Endodermal cell (in vitro differentiated cells): ENCODE measurements at regions not wholly inside any gene's neighbourhood (a gene's known extent, or its start where the extent isn't known, plus 50 kb on each side); places are given as distances from the start of the nearest gene placed in this dataset.
A peak's percentile ranks its signal among the peaks of the same experiment; 100 is the strongest.

Source experiments
- DNase-seq: peaks from one replicate; pipeline ENCODE4 v3.0.0-alpha.2; 2017
- H3K27ac ChIP-seq: 2 replicates; pipeline ENCODE4 v1.5.1; 2013; ENCODE audit warnings: mild to moderate bottlenecking, low read depth, low read length, moderate library complexity
- H3K27me3 ChIP-seq: 2 replicates; pipeline ENCODE4 v1.6.1; 2013; ENCODE audit warnings: mild to moderate bottlenecking, low read length, moderate library complexity; ENCODE audit not compliant: insufficient read depth, control insufficient read depth, poor library complexity, severe bottlenecking
- H3K36me3 ChIP-seq: 2 replicates; pipeline ENCODE4 v1.7.0; 2013; ENCODE audit warnings: mild to moderate bottlenecking, low read length, moderate library complexity; ENCODE audit not compliant: control insufficient read depth, insufficient read depth
- H3K4me1 ChIP-seq: one replicate; pipeline ENCODE4 v1.7.0; 2013; ENCODE audit warnings: low read length; ENCODE audit not compliant: control insufficient read depth, insufficient read depth
- H3K4me3 ChIP-seq: 2 replicates; pipeline ENCODE4 v1.5.1; 2013; ENCODE audit warnings: mild to moderate bottlenecking, low read length, moderate library complexity
- H3K9ac ChIP-seq: 2 replicates; pipeline ENCODE4 v1.6.1; 2013; ENCODE audit warnings: mild to moderate bottlenecking, low read length, moderate library complexity; ENCODE audit not compliant: poor library complexity, severe bottlenecking; ENCODE audit errors: extremely low read depth
- H3K9me3 ChIP-seq: 2 replicates; pipeline ENCODE4 v1.6.1; 2013; ENCODE audit warnings: mild to moderate bottlenecking, low read length, moderate library complexity; ENCODE audit not compliant: control insufficient read depth
- H3K27ac Mint-ChIP-seq: 2 replicates; pipeline ENCODE4 v1.8.0; 2020; ENCODE audit warnings: mixed read lengths
- H3K27me3 Mint-ChIP-seq: 2 replicates; pipeline ENCODE4 v1.8.0; 2021; ENCODE audit warnings: mild to moderate bottlenecking, mixed read lengths; ENCODE audit not compliant: insufficient read depth
- H3K36me3 Mint-ChIP-seq: 2 replicates; pipeline ENCODE4 v1.8.0; 2020; ENCODE audit warnings: low read depth, mixed read lengths
- H3K4me1 Mint-ChIP-seq: 2 replicates; pipeline ENCODE4 v1.8.0; 2020; ENCODE audit warnings: mixed read lengths
- H3K4me3 Mint-ChIP-seq: 2 replicates; pipeline ENCODE4 v1.8.0; 2020; ENCODE audit warnings: mild to moderate bottlenecking, moderate library complexity, mixed read lengths
- H3K9me3 Mint-ChIP-seq: 2 replicates; pipeline ENCODE4 v1.8.0; 2020; ENCODE audit warnings: mild to moderate bottlenecking, mixed read lengths
- WGBS, 2 experiments: methylation state at CpG; one replicate each; pipeline versions ENCODE4 v1.1.5 to v1.1.7; 2013; ENCODE audit warnings: missing lambda C conversion rate in 2 of 2, mixed read lengths in 1 of 2; ENCODE audit not compliant: insufficient coverage in 1 of 2, insufficient read length in 1 of 2; 5-methylcytosine and 5-hydroxymethylcytosine counted together
- TF ChIP-seq, protein P1 (sequence below): fragments of 200-600 bp; sonication (generic); conservative IDR thresholded peaks from 2 replicates; pipeline ENCODE4 v1.5.0; 2021; ENCODE audit warnings: antibody characterized with exemption, mild to moderate bottlenecking

DNA sequence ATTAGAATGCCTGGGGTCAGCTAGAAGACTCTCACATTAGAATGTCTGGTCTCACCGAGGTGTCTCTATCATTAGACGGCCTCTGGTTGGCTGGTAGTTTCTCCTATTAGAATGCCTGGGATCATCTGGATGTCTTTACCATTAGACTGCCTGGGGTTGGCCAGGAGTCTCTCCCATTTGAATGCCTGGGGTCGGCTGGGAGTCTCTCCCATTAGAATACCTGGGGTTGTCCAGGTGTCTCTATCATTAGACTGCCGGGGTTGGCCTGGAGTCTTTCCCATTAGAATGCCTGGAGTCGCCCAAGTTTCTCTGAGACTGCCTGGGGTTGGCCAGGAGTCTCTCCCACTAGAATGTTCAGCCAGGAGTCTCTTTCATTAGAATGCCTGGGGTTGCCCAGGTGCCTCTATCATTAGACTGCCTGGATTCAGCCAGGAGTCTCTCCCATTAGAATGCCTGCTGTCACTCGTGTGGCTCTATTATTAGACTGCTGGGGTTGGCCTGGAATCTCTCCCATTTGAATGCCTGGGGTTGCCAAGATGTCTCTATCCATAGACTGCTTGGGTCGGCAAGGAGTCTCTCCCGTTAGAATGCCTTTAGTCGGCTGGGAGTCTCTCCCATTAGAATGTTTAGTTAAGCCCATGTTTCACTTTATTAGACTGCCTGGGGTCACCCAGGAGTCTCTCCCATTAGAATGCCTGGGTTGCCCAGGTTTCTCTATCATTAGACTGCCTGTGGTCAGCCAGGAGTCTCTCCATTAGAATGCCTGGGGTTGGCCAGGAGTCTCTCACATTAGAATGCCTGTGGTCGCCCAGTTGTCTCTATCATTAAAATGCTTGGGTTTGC is 1467.8 kb downstream of the UQCRFS1 start:
- H3K36me3 Mint-ChIP-seq, result peaks cover 6% of the 10 kb centered on the region
- no peak overlapping the region for H3K4me3 ChIP-seq
- peaks cover 13% of the 10 kb centered on the region for H3K27me3 Mint-ChIP-seq
- no peak overlapping the region for H3K4me3 Mint-ChIP-seq
- peaks cover 14% of the 10 kb centered on the region for H3K9me3 Mint-ChIP-seq
- H3K27me3 ChIP-seq, result no peaks in the 10 kb centered on the region
- TF ChIP-seq, protein P1, sequence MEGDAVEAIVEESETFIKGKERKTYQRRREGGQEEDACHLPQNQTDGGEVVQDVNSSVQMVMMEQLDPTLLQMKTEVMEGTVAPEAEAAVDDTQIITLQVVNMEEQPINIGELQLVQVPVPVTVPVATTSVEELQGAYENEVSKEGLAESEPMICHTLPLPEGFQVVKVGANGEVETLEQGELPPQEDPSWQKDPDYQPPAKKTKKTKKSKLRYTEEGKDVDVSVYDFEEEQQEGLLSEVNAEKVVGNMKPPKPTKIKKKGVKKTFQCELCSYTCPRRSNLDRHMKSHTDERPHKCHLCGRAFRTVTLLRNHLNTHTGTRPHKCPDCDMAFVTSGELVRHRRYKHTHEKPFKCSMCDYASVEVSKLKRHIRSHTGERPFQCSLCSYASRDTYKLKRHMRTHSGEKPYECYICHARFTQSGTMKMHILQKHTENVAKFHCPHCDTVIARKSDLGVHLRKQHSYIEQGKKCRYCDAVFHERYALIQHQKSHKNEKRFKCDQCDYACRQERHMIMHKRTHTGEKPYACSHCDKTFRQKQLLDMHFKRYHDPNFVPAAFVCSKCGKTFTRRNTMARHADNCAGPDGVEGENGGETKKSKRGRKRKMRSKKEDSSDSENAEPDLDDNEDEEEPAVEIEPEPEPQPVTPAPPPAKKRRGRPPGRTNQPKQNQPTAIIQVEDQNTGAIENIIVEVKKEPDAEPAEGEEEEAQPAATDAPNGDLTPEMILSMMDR, result no peak
- no peak overlapping the region for H3K27ac Mint-ChIP-seq
- DNase-seq, result peak; percentile 13
- 83 to 86% methylated on average over 10 of the region's 10 CpGs for WGBS, 2 experiments
- H3K36me3 ChIP-seq, result no peaks in the 10 kb centered on the region
- no peak overlapping the region for H3K27ac ChIP-seq
- no peaks in the 10 kb centered on the region for H3K4me1 ChIP-seq
- H3K9ac ChIP-seq, result no peak overlapping the region
- H3K4me1 Mint-ChIP-seq, result no peaks in the 10 kb centered on the region
- H3K9me3 ChIP-seq, result peaks cover 7% of the 10 kb centered on the region

DNA sequence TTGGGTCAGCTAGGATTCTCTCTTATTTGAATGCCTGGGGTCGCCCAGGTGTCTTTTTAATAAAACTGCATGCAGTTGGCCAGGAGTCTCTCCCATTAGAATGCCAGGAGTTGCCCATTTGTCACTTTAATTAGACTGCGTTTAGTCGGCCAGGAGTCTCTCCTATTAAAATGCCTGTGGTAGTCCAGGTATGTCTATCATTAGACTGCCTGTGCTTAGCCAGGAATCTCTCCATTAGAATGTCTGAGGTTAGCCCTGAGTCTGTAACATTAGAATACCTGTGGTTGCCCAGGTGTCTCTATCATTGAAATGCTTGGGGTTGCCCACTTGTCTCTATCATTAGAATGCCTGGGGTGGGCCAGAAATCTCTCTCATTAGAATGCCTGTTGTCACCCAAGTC is 1470.9 kb downstream of the UQCRFS1 start:
- Histone ChIP-seq H3K27me3 (no peaks in the 10 kb centered on the region), H3K9ac (no peak overlapping the region), H3K9me3 (no peaks in the 10 kb centered on the region), H3K4me3 (no peak overlapping the region), H3K27ac (no peak overlapping the region), H3K36me3 (no peaks in the 10 kb centered on the region), H3K4me1 (no peaks in the 10 kb centered on the region)
- no peak overlapping the region for H3K4me3 Mint-ChIP-seq
- TF ChIP-seq, protein P1, result no peak
- no peak overlapping the region for H3K27ac Mint-ChIP-seq
- peak; percentile 12 for DNase-seq
- no peaks in the 10 kb centered on the region for H3K4me1 Mint-ChIP-seq
- H3K27me3 Mint-ChIP-seq, result peaks cover 1% of the 10 kb centered on the region
- no peaks in the 10 kb centered on the region for H3K9me3 Mint-ChIP-seq
- H3K36me3 Mint-ChIP-seq, result peaks cover 15% of the 10 kb centered on the region
- 90 to 100% methylated on average over 3 of the region's 3 CpGs for WGBS, 2 experiments

DNA sequence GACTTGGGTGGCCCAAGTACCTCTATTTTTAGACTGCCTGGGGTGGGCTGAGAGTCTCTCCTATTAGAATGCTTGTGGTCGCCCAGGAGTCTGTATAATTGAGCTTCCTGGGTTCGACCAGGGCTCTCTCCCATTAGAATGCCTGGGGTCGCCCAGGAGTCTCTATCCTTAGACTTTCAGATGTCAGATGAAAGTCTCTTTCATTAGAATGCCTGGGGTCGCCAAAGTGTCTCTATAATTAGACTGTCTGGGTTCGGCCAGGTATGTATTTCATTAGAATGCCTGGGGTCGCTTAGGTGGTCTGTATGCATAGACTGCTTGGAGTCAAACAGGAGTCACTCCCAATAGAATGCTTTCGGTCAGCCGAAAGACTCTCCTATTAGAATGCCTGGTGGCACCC is 1471.7 kb downstream of the UQCRFS1 start:
- no peak overlapping the region for H3K27ac Mint-ChIP-seq
- H3K9me3 ChIP-seq, result no peaks in the 10 kb centered on the region
- TF ChIP-seq, protein P1, result no peak
- no peaks in the 10 kb centered on the region for H3K4me1 Mint-ChIP-seq
- no peaks in the 10 kb centered on the region for H3K27me3 ChIP-seq
- no peaks in the 10 kb centered on the region for H3K9me3 Mint-ChIP-seq
- no peaks in the 10 kb centered on the region for H3K36me3 ChIP-seq
- no peak overlapping the region for H3K4me3 ChIP-seq
- 88 to 93% methylated on average over 8 of the region's 8 CpGs for WGBS, 2 experiments
- no peaks in the 10 kb centered on the region for H3K27me3 Mint-ChIP-seq
- H3K27ac ChIP-seq, result no peak overlapping the region
- peak; percentile 13 for DNase-seq
- no peaks in the 10 kb centered on the region for H3K4me1 ChIP-seq
- peaks cover 15% of the 10 kb centered on the region for H3K36me3 Mint-ChIP-seq
- no peak overlapping the region for H3K9ac ChIP-seq
- no peak overlapping the region for H3K4me3 Mint-ChIP-seq
